Right ventricle myocardium inferior (tissue), 1 donor: ENCODE measurements at regions not wholly inside any gene's neighbourhood (a gene's known extent, or its start where the extent isn't known, plus 50 kb on each side); places are given as distances from the start of the nearest gene placed in this dataset.
"Not testable (repeated sequence)": the region's sequence is repeated elsewhere in the genome, so short reads cannot be mapped to it uniquely, and the experiment has no call there.

ENCODE experiments used
- ATAC-seq: fragments of 200-7000 bp; cut with Tn5 transposase; one replicate; pipeline ENCODE4 v1.9.1; 2020; ENCODE audit warnings: mild to moderate bottlenecking, moderate library complexity
- DNase-seq: peaks from one replicate; pipeline ENCODE4 v3.0.0; 2021; ENCODE audit errors: missing footprints
- intact Hi-C: fragments of 100-400 bp; cut with DNase I; formaldehyde crosslinking; loops from one replicate; pipeline ENCODE4 v1.11.0; 2022
- donor health status: DM: no; HTN: yes; CAD: no; lungs with severe emphysema.

DNA sequence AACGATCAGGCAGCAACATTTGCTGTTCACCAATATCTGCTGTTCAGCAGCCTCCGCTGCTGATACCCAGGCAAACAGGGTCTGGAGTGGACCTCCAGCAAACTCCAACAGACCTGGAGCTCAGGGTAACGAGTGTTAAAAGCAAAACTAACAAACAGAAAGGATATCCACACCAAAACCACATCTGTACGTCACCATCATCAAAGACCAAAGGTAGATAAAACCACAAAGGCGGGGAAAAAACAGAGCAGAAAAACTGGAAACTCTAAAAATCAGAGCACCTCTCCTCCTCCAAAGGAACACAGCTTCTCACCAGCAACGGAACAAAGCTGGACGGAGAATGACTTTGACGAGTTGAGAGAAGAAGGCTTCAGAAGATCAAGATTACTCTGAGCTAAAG, 192.8 kb upstream of the MGAT5 start:
- intact Hi-C loops, ATAC-seq, DNase-seq: not testable (repeated sequence)

DNA sequence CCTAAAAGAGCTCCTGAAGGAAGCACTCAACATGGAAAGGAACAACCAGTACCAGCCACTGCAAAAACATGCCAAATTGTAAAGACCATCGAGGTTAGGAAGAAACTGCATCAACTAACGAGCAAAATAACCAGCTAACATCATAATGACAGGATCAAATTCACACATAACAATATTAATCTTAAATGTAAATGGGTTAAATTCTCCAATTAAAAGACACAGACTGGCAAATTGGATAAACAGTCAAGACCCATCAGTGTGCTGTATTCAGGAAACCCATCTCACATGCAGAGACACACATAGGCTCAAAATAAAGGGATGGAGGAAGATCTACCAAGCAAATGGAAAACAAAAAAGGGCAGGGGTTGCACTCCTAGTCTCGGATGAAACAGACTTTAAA, 191.6 kb upstream of the MGAT5 start:
- ATAC-seq, DNase-seq, intact Hi-C loops: not testable (repeated sequence)

DNA sequence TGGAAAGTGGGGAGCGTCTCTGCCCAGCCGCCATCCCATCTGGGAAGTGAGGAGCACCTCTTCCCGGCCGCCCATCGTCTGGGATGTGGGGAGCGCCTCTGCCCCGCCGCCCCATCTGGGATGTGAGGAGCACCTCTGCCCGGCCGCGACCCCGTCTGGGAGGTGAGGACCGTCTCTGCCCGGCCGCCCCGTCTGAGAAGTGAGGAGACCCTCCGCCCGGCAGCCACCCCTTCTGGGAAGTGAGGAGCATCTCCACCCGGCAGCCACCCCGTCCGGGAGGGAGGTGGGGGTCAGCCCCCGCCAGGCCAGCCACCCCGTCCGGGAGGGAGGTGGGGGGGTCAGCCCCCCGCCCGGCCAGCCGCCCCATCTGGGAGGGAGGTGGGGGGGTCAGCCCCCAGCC, 190.0 kb upstream of the MGAT5 start:
- ATAC-seq, intact Hi-C loops, DNase-seq: not testable (repeated sequence)

DNA sequence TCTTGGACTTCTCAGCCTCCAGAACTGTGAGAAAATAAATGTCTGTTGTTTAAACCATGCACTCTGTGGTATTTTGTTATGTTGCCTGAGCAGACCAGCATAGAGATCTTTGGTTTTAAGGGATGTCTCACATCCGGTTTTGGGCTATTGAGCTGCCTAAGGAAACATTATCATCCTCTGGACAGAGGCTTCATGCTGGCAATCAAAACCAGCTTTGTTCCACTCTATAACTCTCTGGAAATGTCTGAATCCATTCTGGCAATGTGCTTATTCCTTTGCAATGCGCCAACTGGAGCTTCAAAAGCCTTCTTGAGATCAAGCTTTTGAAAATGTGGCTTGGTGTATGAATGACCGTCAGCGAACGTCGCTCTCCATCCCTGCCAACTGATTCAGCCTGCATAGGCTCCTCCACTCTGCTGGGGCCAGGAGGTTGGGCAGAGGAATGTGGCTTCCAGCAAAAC, 183.6 kb upstream of the MGAT5 start:
- DNase-seq (no peak), ATAC-seq (no peak)
- intact Hi-C loops, result loop anchor here (5.0 kb wide), 1 partner anchor 43 kb away; no protein-coding TSS in a partner anchor

DNA sequence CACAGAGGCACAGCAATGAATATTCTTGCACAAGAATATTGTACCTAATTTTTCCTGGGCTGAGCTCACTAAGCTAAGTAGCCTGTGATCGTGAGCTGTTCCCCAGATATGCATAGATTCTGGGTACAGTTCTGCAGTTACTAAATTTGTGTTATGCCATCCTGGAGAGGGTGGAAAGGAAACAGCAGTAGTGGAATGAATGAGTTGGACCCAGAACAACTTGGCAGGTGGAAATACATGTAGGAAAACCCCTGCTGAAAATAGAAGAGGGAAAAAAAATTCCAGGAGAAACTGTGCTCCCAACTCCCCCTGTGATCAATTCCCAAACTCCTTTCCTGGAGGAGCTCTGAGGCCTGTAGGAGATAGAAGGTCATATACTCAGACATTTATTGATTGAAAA, 181.5 kb upstream of the MGAT5 start:
- intact Hi-C loops, result loop anchor here (5.0 kb wide), 1 partner anchor 45 kb away; no protein-coding TSS in a partner anchor
- DNase-seq, result no peak
- no peak for ATAC-seq

DNA sequence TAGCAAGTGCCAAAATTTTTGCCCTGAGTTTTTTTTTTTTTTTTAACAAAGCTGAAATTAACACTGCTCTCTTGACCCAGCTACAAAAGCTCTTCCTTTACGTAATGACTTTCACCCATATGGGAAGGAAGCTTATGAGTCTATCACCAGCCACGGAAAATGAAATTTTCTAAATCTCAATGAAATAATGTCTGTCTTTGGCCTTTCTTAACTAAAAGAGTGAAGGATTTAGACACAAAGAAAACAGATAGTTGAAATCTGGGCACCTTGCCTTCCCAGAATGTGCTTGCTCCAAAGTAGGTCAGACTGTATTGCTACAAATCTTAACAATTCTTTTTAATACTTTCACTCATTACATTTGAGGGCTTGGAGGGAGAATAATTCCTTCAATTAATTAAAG, 180.8 kb upstream of the MGAT5 start:
- DNase-seq (no peak), ATAC-seq (no peak)
- intact Hi-C loops, result loop anchor here (5.0 kb wide), 1 partner anchor 46 kb away; no protein-coding TSS in a partner anchor

DNA sequence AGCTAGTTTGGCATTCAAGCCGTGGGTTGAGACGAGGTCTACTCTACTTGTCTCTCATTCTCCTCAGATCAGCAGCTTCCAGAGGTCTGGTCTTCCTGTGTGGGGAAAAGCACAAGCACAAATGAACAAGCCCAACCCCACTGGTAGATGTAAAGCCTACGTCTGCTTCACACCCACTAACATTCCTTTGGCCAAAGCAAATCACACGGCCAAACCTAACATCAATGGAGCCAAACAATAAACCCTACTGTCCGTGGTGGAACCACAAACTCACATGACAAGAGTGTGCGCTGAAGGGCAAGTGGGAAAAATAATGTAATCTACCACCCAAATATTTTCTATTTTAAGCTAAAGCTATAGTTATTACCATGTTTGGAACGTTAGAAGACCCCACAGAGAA, 179.3 kb upstream of the MGAT5 start:
- intact Hi-C loops, result loop anchor here (5.0 kb wide), 1 partner anchor 47 kb away; no protein-coding TSS in a partner anchor
- no peak for DNase-seq
- ATAC-seq, result no peak

DNA sequence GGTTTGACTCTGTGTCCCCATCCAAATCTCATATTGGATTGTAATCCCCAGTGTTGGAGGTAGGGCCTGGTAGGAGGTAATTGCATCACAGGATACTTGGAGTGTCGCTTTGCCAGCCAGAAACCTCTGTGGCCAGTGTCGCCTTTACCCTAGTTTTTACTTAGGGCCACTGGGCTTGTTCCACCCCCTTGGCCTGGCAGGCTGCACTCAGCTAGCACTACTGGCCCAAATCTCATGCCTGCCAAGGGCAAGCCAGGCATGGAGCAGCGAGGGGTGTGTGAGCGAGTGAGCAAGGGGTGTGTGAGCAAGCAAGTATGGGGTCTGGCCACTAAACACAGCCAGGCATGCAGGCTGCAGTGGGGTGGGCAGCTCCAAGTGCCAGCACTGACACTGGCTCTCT, 178.7 kb upstream of the MGAT5 start:
- no peak for DNase-seq
- no peak for ATAC-seq
- intact Hi-C loops, result no loop called here

DNA sequence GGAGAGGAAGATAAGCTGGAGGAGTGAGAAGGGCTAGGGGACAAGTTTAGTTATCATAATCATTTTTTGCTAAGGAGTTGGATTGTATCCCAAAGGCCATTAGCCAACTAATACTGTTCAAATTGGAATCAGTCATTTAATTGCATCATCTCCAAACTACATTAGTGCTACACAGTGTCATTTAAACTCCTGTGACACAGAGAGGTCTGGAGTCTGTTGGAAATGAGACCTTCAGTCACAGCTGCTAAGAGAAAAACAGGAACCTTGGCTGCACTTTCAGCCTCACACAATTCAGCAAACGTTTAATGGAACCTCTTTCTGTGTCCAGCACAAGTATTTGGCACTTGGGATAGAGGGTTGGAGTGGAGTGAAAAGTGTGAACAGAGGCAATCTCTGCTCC, 175.5 kb upstream of the MGAT5 start:
- peak; percentile 73 for ATAC-seq
- DNase-seq, result no peak
- intact Hi-C loops, result no loop called here

DNA sequence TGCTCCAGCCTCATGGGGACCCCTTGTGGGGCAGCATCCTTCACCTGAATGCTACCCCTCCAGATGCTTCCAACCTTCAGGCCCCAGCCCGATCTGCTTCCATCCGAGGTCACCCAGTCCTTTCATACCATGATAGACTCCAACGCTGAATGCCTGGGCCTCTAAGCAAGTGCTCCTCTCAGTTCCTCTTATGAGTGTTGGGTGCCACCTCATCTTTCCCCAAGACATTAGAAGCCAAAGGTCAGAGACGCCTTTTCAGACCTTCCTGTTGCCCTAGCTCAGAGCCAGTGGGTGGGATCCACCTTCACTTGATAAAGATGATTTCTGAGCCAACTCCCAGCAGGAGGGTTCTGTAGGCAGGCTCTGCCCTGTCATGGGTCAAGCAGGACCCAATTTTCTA, 174.5 kb upstream of the MGAT5 start:
- intact Hi-C loops, result no loop called here
- ATAC-seq, result no peak
- no peak for DNase-seq

DNA sequence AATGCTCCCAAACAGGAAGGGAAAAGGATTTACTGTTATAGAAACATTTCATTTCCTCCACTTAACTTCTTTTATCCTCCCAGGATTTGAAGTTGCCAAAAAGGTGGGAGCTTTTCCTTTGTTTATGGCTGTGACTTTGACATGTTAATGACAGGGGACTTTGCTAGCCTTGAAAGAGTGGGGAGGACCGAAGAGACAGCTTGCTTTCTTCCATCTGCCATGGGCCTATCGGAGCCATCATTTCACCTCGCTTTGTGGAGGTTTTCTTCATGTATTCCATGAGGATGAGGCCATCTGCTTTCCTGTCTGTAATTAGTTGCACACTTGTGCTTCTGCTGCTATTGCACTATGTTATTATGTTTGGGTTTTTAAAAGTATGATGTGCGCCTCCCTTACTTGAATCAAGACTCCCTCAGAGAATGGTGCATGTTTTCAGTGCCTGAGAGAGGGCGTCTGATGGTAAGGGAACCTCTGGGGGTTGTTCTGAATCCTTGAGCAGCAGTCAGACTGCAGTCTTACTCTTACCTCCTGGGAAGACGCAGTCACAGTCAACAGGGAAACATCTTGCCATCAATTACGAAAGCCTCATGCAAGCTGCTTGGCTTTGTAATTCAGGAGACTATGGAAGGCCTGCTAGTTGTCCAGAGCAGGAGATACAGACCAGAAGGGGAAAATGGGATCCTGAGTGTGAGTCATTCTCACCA, 173.3 kb upstream of the MGAT5 start:
- DNase-seq (no peak), ATAC-seq (peak; percentile 79)
- intact Hi-C loops, result loop anchor here (10.0 kb wide), 1 partner anchor 86 kb away; no protein-coding TSS in a partner anchor

DNA sequence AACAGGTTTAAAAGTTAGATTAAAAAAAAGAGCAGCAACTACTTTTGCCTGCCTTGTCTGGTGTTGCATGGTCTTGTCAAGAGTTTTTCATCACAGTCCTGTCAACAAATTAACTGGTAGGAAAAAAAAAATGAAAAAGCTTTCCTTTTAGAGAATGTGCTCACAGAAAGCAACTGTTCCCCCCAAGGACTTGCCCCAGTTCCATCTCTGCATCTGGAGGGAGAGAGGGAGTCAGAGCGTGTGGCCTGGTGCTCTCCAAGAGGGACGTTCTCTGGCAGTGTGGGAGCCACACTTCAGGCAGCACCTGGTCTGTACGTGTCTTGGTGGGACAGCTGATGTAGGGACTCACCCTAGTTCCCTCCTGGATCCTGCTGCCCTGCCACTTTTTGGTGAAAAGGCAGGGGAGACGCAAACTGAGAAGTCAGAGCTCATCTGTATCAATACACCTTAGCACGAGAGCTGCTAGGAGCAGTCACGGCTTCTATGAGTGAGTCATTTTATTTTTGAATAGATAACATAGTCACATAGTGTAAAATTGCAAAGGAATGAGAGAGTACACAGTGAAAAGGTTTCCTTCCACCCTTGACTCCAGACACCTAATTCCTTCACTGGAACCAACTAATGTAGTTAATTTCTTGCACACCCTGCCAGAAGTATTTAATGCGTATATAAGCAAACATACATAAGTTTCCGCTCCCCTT, 172.5 kb upstream of the MGAT5 start:
- ATAC-seq (peak; percentile 67), DNase-seq (no peak)
- intact Hi-C loops, result loop anchor here (10.0 kb wide), 1 partner anchor 87 kb away; no protein-coding TSS in a partner anchor

DNA sequence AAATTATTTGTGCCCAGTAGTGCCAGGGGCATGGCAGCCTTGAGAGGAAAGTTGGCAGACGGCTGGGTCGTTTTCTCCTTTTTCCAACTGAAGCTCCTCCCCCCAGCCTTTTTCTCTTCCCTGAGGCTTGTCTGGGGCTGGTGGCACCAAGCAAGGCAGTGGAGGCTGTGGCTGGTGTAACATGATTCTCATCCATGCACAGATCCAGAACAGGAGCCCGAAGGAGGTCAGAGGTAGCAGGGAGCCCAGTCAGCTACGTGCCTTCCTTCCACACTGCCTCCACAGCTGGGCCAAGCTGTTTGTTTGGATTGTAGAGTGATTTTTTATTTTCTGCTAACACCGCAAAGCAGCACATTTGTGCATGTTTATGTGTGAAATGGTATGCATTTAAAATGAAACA, 170.3 kb upstream of the MGAT5 start:
- DNase-seq (no peak), ATAC-seq (no peak)
- intact Hi-C loops, result loop anchor here (10.0 kb wide), 1 partner anchor 89 kb away; no protein-coding TSS in a partner anchor

DNA sequence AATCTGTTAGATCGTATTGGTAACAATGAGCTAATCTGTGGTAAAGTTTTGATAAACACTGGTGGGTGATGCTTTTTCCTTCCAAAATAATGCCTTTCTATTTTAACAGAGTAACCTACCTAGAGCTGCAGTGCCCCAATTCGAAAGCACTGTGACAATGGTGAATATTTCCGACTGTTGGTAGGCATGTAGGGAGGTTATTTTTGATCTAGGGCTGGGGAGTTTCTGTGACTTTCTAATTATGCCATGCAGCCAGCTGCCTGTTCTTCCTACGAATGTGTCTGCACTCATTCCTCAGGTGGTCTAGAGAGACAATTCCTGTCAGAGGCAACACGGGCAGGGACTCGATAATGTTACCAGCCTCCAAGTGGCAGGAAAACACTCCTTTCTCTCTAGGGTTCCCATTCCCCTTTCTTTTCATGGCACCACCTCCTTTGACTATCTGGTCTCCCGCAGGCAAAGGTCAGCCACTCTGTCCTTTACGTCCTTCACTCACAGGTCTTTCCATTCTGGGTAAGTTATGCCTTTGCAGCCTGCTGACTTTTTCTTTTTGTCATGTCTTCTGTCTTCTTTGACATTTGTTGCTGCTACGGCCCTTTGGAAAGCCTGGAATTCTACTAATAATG, 167.2 kb upstream of the MGAT5 start:
- DNase-seq (no peak), ATAC-seq (peak; percentile 38)
- intact Hi-C loops, result loop anchor here (10.0 kb wide), 1 partner anchor 92 kb away; no protein-coding TSS in a partner anchor

DNA sequence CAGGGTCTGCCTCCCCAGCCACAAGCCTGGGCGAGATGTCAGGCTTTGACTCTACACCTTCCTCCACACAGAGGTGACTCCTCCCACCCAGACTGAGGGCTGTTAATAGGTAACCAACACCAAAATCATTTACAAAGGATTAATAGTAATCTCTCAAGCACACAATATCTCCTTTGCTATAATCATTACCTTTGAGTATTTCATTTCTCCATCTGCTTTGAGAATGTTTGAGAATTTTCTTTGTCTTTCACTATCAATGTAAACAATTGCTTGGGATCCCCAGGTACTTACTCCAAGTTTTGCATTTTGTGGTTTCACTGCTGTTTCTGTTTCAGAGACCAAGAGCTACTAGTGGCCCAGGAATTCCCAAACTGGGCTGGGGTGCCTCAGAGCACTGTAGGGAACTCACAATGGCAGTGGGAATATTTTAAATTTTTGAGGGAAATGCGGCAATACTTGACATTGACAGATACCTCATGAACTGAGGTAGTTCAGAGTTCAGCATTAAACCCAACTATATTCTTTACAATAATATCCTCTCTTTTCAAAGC, 166.4 kb upstream of the MGAT5 start:
- intact Hi-C loops, result loop anchor here (10.0 kb wide), 1 partner anchor 93 kb away; no protein-coding TSS in a partner anchor
- ATAC-seq, result peak; percentile 23
- DNase-seq, result no peak

DNA sequence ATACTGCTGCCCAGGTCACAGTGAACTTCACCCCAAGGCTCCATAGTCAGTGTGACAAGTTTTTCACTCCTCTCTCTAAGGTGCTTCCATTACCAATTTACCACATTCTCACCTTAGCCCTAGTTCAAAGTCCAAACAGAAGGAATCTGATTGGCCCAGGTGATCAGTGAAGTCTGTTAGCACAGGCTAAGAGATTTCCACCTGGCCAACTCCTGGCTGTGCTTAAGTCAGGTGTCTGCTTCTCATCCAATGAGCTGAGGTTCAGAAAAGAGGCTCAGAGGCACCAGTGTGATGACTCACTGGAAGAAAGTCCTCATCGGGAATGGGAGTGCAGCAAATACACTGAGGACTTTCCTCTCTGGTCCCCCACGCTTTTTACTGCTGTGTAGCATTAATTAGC, 164.4 kb upstream of the MGAT5 start:
- intact Hi-C loops, result loop anchor here (10.0 kb wide), 1 partner anchor 95 kb away; no protein-coding TSS in a partner anchor

DNA sequence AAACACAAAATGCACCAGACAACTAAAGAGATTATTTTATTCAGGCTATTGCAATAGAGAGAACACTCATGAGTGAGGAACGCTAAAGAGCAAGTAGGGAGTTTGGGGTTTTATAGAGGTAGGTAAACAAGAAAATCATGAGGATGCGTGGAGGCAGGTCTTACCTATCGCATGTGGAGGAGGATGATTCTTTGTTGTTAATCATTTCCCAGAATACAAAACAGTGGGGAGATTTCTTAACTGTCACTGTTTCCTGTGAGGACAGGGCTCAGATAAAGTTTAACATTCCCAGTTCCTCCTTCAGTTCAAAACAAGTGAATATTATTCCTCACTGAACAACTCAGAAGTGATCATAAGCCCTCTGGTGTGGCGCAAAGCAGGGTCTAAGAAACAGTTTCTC, 156.1 kb upstream of the MGAT5 start:
- no peak for DNase-seq
- intact Hi-C loops, result no loop called here
- ATAC-seq, result no peak

More for the DNA sequence above, 164.4 kb upstream of the MGAT5 start:
- DNase-seq (no peak), ATAC-seq (no peak)

DNA sequence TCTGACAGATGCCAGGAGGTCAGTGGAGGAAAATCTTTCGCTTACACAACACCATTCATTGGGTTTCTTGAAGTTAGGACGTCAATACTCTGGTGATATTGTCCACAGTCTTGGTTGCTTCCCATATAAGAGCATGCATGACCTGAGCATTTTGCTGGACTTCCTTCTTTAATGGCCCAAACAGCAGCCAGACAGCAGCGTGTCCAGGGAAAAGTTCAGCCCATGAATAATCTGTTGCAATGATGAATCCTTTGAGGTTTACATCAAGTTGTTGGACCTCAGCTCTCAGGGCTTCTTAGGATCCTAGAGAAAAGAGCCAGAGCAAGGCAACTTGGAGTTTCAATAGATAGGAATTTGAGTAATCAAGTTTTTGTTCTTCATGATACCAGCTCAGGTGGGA, 155.6 kb upstream of the MGAT5 start:
- peak; percentile 80 for ATAC-seq
- intact Hi-C loops, result no loop called here
- DNase-seq, result no peak

DNA sequence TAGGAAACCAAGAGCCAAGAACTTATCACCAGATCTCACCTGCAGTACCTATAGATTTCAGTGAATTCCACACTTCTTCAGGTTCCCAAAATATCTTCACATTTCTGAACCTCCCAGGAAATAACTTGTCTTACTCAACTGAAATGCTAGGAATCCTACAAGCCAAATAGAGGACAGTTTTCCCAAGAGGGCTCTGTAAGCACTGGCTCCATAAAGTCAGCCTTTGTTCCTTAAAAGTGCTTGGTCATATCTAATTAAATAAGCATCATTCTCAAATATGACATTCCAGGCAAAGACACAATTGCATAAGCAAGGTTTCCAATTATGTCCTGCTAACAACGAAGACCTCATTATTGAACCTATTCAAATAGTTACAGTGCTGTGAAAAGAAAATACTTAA, 154.6 kb upstream of the MGAT5 start:
- intact Hi-C loops, result no loop called here
- ATAC-seq, result no peak
- no peak for DNase-seq
